Activated CD4-positive, CD25-positive, alpha-beta regulatory T cell (primary cell): ENCODE measurements at regions not wholly inside any gene's neighbourhood (a gene's known extent, or its start where the extent isn't known, plus 50 kb on each side); places are given as distances from the start of the nearest gene placed in this dataset.
"Not testable (repeated sequence)": the region's sequence is repeated elsewhere in the genome, so short reads cannot be mapped to it uniquely, and the experiment has no call there.

Experiments
- DNase-seq, 4 experiments: peaks; one replicate each; lab custom pipeline; 2025; lab: John Stamatoyannopoulos, UW

- no peak for DNase-seq
These were observed 272.7 kb upstream of the RGMB start for GRCh38 chr5:98500811-98501210.

DNA sequence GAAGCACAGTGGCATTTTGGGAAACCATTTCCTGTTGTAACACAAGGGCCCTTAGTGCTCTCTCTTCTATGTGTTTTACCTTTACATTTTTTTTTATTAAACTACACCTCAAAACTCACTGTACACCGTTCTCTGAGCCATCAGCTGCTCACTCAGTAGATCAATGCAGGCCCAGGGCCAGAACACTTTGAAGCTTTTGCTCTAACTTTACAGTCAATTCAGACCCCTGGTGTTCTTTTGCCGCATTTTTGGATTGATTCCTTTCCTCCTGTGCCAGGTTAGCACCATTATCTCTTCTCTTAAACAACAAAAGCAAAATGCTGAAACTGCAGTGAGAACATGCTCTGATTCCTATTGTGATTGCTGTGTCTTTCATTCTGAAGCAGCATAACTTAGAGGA, 269.8 kb upstream of the RGMB start:
- no peak for DNase-seq

GRCh38 chr5:98504505-98504904, 269.0 kb upstream of the RGMB start:
- no peak for DNase-seq

- DNase-seq, result no peak
These were observed 263.1 kb upstream of the RGMB start for GRCh38 chr5:98510143-98510985.

- DNase-seq, result no peak
These were observed 260.1 kb upstream of the RGMB start for GRCh38 chr5:98513380-98513779.

- no peak for DNase-seq
These were observed 259.2 kb upstream of the RGMB start for GRCh38 chr5:98514215-98514614.

DNA sequence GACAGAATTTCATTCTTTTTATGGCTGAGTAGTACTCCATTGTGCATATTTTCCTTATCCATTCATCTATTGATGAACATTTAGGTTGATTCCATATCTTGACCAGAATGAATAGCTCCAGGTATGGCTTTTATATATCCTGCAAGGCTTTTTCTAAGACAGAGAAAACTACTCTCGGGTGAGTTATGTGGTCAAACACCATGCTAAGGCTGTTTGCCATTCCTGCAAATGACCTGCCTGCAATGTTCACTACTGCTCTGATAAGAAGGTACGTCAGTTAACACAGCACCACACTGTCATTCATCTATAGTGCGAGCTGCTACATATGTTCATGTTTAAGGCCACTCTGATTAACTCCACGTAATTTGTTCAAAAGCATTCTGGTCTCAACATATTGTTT, 256.8 kb upstream of the RGMB start:
- DNase-seq, result no peak

DNA sequence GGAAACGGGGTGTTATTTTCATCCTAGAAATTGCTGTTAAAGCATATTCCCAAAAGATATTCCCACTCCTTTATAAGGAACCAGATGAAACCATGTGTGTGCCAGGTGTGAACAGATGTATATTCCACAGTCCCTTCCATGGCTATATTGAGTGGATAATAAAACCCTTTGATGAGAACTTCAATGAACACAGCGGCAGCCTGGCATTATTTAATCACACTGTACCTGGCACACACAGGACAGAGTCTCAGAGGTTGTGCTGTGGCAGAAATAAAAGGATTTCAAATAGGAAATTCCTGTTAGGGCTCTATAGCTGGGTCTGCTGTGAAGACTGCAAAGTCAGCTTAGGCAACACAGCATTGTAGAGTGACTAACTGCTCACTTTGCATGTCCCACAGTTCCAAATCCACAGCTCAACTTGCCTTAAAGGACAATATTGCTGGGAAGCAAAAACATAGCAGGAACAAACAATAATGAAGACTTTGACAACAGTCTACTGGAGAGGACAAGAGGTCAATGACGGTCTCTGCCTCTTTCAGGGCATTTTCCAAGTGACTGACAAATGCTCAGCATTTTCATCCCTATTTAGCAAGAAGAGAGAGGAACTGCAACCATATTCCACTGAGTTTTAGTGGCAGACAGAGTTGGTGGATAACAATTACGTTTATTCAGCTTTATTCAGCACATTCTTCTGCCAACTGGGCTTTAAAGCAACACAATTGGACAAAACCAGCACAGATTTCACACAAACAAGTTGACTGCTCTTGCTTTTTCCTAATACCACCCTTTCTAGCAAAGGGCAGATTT, 255.7 kb upstream of the RGMB start:
- DNase-seq, result no peak

DNA sequence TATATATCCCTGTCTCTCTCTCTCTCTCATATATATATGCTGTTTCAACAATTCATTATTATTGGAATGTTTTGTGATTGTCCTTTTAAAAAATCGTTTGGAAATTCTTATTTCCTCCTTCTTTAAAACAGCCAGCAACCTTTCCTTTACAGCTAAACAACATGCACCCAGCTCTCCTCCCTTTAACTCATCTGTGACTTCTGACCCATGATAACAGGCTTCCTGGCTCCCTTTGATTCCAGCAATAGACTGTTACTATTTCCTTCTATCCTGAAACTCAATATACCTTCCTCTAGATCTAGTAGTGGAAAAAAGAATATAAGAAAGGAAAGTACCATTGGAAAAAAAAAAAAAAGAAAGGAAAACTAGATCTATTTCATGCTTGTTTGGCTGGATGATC, 254.7 kb upstream of the RGMB start:
- no peak for DNase-seq

DNA sequence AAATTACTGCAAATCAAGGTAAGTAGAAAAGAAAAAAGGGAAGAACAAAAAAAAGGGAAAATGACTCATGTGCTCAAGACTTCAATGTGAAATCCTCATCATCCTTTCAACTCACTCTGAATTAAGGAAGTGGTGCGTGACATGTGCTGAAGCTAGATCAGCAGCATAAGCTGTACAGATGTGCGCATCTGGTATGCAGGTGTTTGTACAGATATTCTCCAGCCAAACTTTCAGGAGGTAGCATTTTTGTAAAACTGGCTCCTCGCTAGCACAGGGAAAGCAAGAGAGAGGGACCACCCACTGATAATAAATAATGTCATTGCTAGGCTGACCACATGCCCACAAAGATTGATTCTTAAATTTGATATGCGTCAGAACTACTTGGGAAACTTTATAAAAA, 253.9 kb upstream of the RGMB start:
- DNase-seq, result no peak

DNA sequence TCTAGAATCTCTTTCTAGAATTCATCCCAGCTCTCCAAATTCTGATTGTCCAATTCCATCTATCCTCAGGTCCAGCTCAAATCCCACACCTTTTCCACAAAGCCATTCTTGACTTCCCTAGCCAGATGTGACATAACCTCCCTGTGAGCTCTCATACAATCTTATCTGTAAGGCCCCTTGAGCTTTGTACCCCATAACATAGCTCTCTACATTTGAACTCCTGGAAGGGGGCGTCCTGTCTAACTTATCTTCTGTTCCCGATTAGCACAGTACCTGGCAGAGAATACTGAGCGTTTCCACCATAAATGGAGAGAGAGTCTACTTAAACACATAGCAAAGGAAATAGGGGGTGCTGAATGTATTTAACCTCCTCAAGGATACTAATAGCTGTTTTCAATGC, 251.6 kb upstream of the RGMB start:
- DNase-seq, result no peak

- DNase-seq, result no peak
These were observed 248.7 kb upstream of the RGMB start for GRCh38 chr5:98524773-98525172.

DNA sequence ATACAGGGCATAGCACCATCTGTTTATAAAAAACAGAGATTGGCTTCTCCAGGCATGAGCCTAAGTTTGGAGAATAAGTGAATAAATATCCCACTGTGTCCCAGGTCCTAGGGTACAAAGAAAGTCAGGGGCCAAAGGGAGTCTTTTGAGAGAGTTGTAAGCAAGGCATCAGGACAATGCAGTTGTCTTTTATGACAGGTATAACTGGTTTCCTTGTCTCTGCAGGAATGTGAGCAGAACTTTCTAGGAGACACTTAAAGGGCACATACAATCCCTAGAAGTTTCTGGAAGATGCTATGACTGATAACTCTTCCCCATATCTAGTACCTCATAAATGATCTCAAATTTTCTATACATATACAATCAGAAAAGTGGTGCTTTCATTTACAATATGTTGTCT, 245.6 kb upstream of the RGMB start:
- no peak for DNase-seq

- no peak for DNase-seq
These were observed 244.1 kb upstream of the RGMB start for GRCh38 chr5:98529321-98529720.

DNA sequence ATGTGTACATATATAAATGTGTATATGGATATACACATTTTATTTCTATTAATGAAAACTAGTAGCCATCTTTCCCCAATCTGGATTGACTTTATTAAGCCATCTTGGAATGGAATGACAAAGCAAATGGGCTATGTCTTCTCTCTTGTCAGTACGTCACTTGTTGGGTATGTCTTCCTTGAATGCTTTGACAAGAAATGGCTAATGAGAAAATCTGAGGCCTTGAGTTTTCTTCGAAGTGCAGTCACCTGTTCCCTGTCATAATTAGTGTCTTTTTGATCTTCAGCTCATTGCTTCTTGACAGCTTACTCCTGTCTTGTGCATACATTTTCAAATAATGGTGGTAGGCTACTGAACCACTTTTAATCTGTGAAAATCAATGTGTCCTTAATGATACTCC, 243.2 kb upstream of the RGMB start:
- DNase-seq, result no peak

GRCh38 chr5:98535901-98536300, 237.6 kb upstream of the RGMB start:
- DNase-seq, result no peak

- no peak for DNase-seq
These were observed 233.4 kb upstream of the RGMB start for GRCh38 chr5:98540056-98540455.

DNA sequence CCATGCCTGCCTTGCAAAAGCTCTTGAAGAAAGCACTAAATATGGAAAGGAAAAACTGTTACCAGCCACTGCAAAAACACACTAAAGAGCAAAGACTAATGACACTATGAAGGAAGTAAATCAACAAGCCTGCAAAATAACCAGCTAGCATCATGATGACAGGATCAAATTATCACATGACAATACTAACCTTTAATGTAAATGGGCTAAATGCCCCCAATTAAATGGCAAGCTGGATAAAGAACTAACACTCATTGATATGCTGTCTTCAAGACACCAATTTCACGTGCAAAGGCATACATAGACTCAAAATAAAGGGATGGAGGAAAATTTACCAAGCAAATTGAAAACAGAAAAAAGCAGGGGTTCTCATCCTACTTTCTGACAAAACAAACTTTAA, 231.8 kb upstream of the RGMB start:
- no peak for DNase-seq

GRCh38 chr5:98543490-98543889, 230.0 kb upstream of the RGMB start:
- DNase-seq, result no peak

- not testable (repeated sequence) for DNase-seq
These were observed 226.5 kb upstream of the RGMB start for GRCh38 chr5:98546924-98547323.

- DNase-seq, result no peak
These were observed 216.8 kb upstream of the RGMB start for GRCh38 chr5:98556712-98557111.

- no peak for DNase-seq
These were observed 215.5 kb upstream of the RGMB start for GRCh38 chr5:98557916-98558315.

GRCh38 chr5:98563885-98564653, 209.4 kb upstream of the RGMB start:
- DNase-seq, result no peak
